AG04450 (cell line): ENCODE measurements at regions not wholly inside any gene's neighbourhood (a gene's known extent, or its start where the extent isn't known, plus 50 kb on each side); places are given as distances from the start of the nearest gene placed in this dataset.

ENCODE experiments used
- CTCF ChIA-PET: fragments of 300-600, 350-600 bp; formaldehyde crosslinking; extraction: SDS; loops from one replicate; lab custom pipeline; 2022; ENCODE audit warnings: antibody characterized with exemption, inconsistent platforms; lab: Charles Lee
- POLR2A ChIA-PET: fragments of 350-600 bp; formaldehyde crosslinking; extraction: SDS; loops from one replicate; lab custom pipeline; 2021; ENCODE audit warnings: antibody characterized with exemption, inconsistent platforms; lab: Yijun Ruan, JAX
- DNase-seq: peaks from one replicate; pipeline ENCODE4 v3.0.0-alpha.2; 2011; ENCODE audit warnings: low read depth, low spot score
- H3K27ac ChIP-seq: one replicate; pipeline ENCODE4 v1.5.1; 2012; ENCODE audit warnings: low read depth, low read length, control low read depth
- H3K27me3 ChIP-seq: one replicate; pipeline ENCODE4 v1.6.0; 2012; ENCODE audit warnings: low read length; ENCODE audit not compliant: control insufficient read depth, insufficient read depth
- H3K4me3 ChIP-seq: 2 replicates; pipeline ENCODE4 v1.5.1; 2011; ENCODE audit warnings: mild to moderate bottlenecking, low read depth, low read length, control low read depth
- H3K9me3 ChIP-seq: 2 replicates; pipeline ENCODE4 v1.5.1; 2012; ENCODE audit warnings: low read length; ENCODE audit not compliant: control insufficient read depth, insufficient read depth
- TF ChIP-seq, protein P1 (sequence below): IDR thresholded peaks from 2 replicates; pipeline ENCODE4 v1.5.1; 2011; ENCODE audit warnings: low read depth, low read length, control low read depth, inconsistent platforms

DNA sequence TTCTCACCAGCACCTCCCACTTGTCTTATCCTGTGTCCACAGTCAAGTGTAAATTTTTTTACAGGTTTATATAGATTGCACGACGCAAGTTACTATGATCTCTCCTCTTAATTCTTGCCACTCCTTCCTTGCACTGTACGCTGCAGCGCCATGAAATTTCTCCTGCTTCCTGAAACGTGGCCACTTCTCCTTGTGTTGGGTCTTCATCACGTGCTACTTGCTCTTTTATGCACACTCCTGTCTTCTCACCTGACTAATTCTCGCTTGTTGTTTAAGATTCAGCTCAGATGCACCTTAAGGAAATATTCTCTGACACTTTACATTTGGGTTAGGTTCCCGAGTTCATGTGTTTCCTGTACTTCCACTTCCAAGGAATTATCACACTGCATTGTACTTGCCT is 76.5 kb upstream of the ODAD2 start:
- POLR2A ChIA-PET: no interaction called here
- CTCF ChIA-PET: no interaction called here
- TF ChIP-seq, protein P1, sequence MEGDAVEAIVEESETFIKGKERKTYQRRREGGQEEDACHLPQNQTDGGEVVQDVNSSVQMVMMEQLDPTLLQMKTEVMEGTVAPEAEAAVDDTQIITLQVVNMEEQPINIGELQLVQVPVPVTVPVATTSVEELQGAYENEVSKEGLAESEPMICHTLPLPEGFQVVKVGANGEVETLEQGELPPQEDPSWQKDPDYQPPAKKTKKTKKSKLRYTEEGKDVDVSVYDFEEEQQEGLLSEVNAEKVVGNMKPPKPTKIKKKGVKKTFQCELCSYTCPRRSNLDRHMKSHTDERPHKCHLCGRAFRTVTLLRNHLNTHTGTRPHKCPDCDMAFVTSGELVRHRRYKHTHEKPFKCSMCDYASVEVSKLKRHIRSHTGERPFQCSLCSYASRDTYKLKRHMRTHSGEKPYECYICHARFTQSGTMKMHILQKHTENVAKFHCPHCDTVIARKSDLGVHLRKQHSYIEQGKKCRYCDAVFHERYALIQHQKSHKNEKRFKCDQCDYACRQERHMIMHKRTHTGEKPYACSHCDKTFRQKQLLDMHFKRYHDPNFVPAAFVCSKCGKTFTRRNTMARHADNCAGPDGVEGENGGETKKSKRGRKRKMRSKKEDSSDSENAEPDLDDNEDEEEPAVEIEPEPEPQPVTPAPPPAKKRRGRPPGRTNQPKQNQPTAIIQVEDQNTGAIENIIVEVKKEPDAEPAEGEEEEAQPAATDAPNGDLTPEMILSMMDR: no peak
- Histone ChIP-seq H3K27me3 (no peaks in the 10 kb centered on the region), H3K4me3 (no peak overlapping the region), H3K9me3 (peaks cover 6% of the 10 kb centered on the region; the same call in 1 of the 2 replicates), H3K27ac (no peak overlapping the region)
- DNase-seq: no peak

DNA sequence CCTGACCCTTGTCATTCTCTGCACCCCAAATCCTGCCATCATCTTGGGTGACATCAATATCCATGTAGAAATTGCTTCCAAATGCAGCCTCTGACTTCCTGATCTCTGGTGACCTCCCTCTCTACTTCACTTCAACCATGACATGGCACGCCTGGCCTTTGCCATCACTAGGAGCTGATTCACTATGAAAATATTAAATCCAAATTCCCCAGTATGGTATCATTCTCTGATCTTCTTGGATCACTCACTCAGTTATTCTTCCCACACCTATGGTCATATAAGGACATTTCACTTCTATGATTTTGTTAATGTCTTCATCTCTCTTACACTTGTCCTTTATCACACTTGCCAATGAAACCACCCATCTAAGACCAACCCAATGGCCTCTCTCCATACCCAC is 73.7 kb upstream of the ODAD2 start:
- Histone ChIP-seq H3K9me3 (peaks cover 6% of the 10 kb centered on the region; the same call in 1 of the 2 replicates), H3K27me3 (no peaks in the 10 kb centered on the region), H3K27ac (no peak overlapping the region), H3K4me3 (no peak overlapping the region)
- TF ChIP-seq, protein P1: no peak
- ChIA-PET CTCF (no interaction called here), POLR2A (no interaction called here)
- no peak for DNase-seq

DNA sequence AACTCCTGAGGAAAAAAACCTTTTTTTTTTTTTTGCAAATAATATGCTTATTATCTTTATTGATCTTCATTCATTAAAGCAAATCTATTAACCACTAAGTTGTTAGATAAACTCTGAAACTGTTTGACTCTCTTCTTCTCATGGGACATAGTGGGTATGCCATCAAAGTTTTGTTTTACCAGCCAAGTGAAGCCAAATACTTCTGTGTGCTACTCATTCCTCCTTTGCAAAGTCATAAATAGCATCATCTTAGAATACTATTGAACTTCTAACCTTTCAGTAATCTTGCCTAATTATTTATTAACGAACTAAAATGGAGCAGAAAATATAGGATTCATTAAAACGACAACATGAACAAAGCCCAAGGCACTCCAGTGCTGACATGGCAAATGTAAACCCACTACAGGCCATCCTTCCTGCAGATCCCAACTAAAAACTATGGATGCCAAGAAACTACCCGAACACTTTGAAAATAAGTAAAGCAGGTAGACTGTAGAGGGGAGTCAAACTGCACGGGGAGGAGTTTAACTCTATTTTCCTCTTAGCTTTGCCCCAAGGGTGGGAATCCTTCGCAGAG is 61.2 kb upstream of the ODAD2 start:
- Histone ChIP-seq H3K27ac (no peak overlapping the region), H3K9me3 (no peaks in the 10 kb centered on the region), H3K27me3 (no peaks in the 10 kb centered on the region), H3K4me3 (no peak overlapping the region)
- TF ChIP-seq, protein P1: no peak
- no peak for DNase-seq
- CTCF ChIA-PET: no interaction called here
- POLR2A ChIA-PET: no interaction called here

DNA sequence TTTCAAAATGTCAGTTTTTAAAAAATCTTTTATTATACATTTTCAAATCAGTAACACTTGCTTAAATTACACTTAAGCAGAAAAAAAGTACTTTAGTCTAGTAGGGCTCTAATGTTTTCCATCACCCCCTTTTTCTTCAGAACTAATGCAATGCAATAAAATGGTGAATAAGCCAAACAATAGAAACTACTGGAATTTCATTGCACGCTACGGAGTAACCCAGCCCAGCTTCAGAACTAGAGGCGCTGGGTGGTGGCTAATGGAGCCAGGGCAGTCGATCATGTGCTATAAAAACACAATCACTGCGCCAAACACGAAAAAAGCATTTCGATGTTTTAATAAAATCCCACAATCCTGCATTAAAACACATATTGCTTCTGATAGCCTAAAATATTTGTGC is 59.9 kb upstream of the ODAD2 start:
- CTCF ChIA-PET: no interaction called here
- TF ChIP-seq, protein P1: no peak
- no peak overlapping the region for H3K4me3 ChIP-seq
- no peak for DNase-seq
- H3K27ac ChIP-seq: no peak overlapping the region
- H3K9me3 ChIP-seq: no peaks in the 10 kb centered on the region
- POLR2A ChIA-PET: no interaction called here
- no peaks in the 10 kb centered on the region for H3K27me3 ChIP-seq

DNA sequence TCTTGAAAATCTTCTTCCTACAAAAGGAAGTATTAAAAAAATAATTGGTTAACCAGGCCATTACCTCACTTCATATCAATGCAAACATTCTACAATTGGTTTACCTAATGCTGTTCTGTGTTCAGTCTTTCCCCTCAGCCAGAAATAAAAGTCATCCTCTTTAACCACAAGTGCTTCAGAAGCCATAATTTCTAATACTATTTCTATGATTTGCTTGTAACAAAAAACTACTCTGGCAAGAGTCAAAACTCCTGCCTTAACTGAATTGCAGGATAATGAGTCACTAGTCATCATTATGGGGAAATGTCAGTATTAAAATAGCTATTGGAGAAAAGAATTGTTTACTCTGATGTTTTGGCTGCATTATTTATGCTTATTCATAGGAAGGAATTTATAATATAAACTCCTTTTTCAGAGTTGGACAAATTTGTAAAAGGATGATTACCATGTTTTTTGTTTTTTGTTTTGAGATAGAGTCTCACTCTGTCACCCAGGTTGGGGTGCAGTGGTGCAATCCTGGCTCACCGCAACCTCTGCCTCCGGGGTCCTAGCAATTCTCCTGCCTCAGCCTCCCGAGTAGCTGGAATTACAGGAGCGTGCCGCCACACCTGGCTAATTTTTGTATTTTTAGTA is 55.5 kb upstream of the ODAD2 start:
- DNase-seq: peak; percentile 91
- Histone ChIP-seq H3K9me3 (no peaks in the 10 kb centered on the region), H3K4me3 (no peak overlapping the region), H3K27ac (peak overlapping the region; percentile 89), H3K27me3 (no peaks in the 10 kb centered on the region)
- CTCF ChIA-PET: interaction anchor here (1.2 kb wide), 1 partner anchor 15 kb away, joined by 3 read pairs; no protein-coding TSS in a partner anchor
- TF ChIP-seq, protein P1: no peak
- POLR2A ChIA-PET: interaction anchor here (0.7 to 1.0 kb wide), 3 partner anchors 11 to 120 kb away, joined by 3 to 7 read pairs (median 5); no protein-coding TSS in a partner anchor
